BJ (cell line): ENCODE measurements at regions not wholly inside any gene's neighbourhood (a gene's known extent, or its start where the extent isn't known, plus 50 kb on each side); places are given as distances from the start of the nearest gene placed in this dataset.
"Not testable (repeated sequence)": the region's sequence is repeated elsewhere in the genome, so short reads cannot be mapped to it uniquely, and the experiment has no call there.

Source experiments
- CTCF ChIA-PET: fragments of 350-600 bp; formaldehyde crosslinking; extraction: SDS; loops from one replicate; lab custom pipeline; 2021; ENCODE audit warnings: antibody characterized with exemption, inconsistent platforms; lab: Yijun Ruan, JAX
- POLR2A ChIA-PET: fragments of 300-600 bp; sonication (Branson Sonifier 250); formaldehyde crosslinking; extraction: SDS; loops from one replicate; lab custom pipeline; 2021; ENCODE audit warnings: antibody characterized with exemption; lab: Charles Lee
- DNase-seq: peaks from one replicate; pipeline ENCODE4 v3.0.0-alpha.2; 2011; ENCODE audit warnings: low read depth
- H3K27me3 ChIP-seq: 2 replicates; pipeline ENCODE4 v1.6.0; 2011; ENCODE audit warnings: low read length; ENCODE audit not compliant: control insufficient read depth, insufficient read depth
- H3K36me3 ChIP-seq: 2 replicates; pipeline ENCODE4 v1.5.1; 2011; ENCODE audit warnings: low read length; ENCODE audit not compliant: control insufficient read depth, insufficient read depth
- H3K4me3 ChIP-seq: 2 replicates; pipeline ENCODE4 v1.5.1; 2011; ENCODE audit warnings: low read depth, mild to moderate bottlenecking, control low read depth, low read length
- CTCF ChIP-seq: IDR thresholded peaks from 2 replicates; pipeline ENCODE4 v1.5.1; 2011; ENCODE audit warnings: low read depth, mild to moderate bottlenecking, control low read depth, inconsistent platforms, low read length, moderate library complexity; ENCODE audit not compliant: insufficient read depth

GRCh38 chr12:124153392-124153791 is 141.5 kb upstream of the RFLNA start:
- ChIA-PET CTCF (interaction anchor here (1.5 kb wide), 1 partner anchor 8 kb away, joined by 4 read pairs; no protein-coding TSS in a partner anchor), POLR2A (interaction anchor here (0.5 kb wide), 1 partner anchor 19 kb away, joined by 3 read pairs; no protein-coding TSS in a partner anchor)
- DNase-seq, result no peak
- TF ChIP-seq CTCF, result no peak
- Histone ChIP-seq H3K4me3 (no peak overlapping the region), H3K36me3 (no peaks in the 10 kb centered on the region), H3K27me3 (peaks cover 17% of the 10 kb centered on the region)

- Histone ChIP-seq H3K27me3 (peaks cover 8% of the 10 kb centered on the region; the same call in 1 of the 2 replicates), H3K36me3 (no peaks in the 10 kb centered on the region), H3K4me3 (no peak overlapping the region)
- TF ChIP-seq CTCF, result no peak
- ChIA-PET POLR2A (no interaction called here), CTCF (interaction anchor here (1.8 kb wide), 1 partner anchor 163 kb away, joined by 4 read pairs; no protein-coding TSS in a partner anchor)
- no peak for DNase-seq
Measured at GRCh38 chr12:124157406-124157805, 137.5 kb upstream of the RFLNA start.

- POLR2A ChIA-PET, result no interaction called here
- Histone ChIP-seq H3K4me3 (no peak overlapping the region), H3K27me3 (peaks cover 2% of the 10 kb centered on the region; the same call in 1 of the 2 replicates), H3K36me3 (no peaks in the 10 kb centered on the region)
- CTCF ChIA-PET, result no interaction called here
- DNase-seq, result no peak
- TF ChIP-seq CTCF, result no peak
Measured at GRCh38 chr12:124159655-124160054, 135.2 kb upstream of the RFLNA start.

GRCh38 chr12:124160097-124160756 is 134.7 kb upstream of the RFLNA start:
- ChIA-PET POLR2A (no interaction called here), CTCF (no interaction called here)
- H3K27me3 ChIP-seq, result peaks cover 2% of the 10 kb centered on the region; the same call in 1 of the 2 replicates
- no peak for DNase-seq
- TF ChIP-seq CTCF, result no peak
- no peak overlapping the region for H3K4me3 ChIP-seq
- no peaks in the 10 kb centered on the region for H3K36me3 ChIP-seq

- DNase-seq, H3K4me3 ChIP-seq, H3K27me3 ChIP-seq, H3K36me3 ChIP-seq, CTCF ChIA-PET, POLR2A ChIA-PET: not testable (repeated sequence)
Measured at GRCh38 chr12:124161402-124161801, 133.5 kb upstream of the RFLNA start.
